RWPE1 (cell line): ENCODE measurements at regions not wholly inside any gene's neighbourhood (a gene's known extent, or its start where the extent isn't known, plus 50 kb on each side); places are given as distances from the start of the nearest gene placed in this dataset.

Experiments used
- CTCF ChIA-PET: fragments of 350-600 bp; sonication (Branson Sonifier 250); formaldehyde crosslinking; extraction: SDS; loops from one replicate; lab custom pipeline; 2021; lab: Yijun Ruan, JAX
- POLR2A ChIA-PET: fragments of 400-600 bp; formaldehyde crosslinking; extraction: SDS; loops from one replicate; lab custom pipeline; 2020; ENCODE audit warnings: antibody characterized with exemption; ENCODE audit not compliant: low non-redundant PET; lab: Yijun Ruan, JAX
- DNase-seq: peaks from one replicate; pipeline ENCODE4 v3.0.0; 2012; ENCODE audit warnings: low spot score
- H3K27ac ChIP-seq: fragments of 450-650 bp; 2 replicates; pipeline ENCODE4 v1.5.1; 2017
- TF ChIP-seq, protein P1 (sequence below): fragments of 450-650 bp; conservative IDR thresholded peaks from 2 replicates; pipeline ENCODE4 v1.5.1; 2017; ENCODE audit warnings: low read depth, mild to moderate bottlenecking

- DNase-seq, result no peak
- ChIA-PET POLR2A (no interaction called here), CTCF (interaction anchor here (0.6 kb wide), 1 partner anchor 13 kb away, joined by 5 read pairs; no protein-coding TSS in a partner anchor)
- no peak overlapping the region for H3K27ac ChIP-seq
- TF ChIP-seq, protein P1, sequence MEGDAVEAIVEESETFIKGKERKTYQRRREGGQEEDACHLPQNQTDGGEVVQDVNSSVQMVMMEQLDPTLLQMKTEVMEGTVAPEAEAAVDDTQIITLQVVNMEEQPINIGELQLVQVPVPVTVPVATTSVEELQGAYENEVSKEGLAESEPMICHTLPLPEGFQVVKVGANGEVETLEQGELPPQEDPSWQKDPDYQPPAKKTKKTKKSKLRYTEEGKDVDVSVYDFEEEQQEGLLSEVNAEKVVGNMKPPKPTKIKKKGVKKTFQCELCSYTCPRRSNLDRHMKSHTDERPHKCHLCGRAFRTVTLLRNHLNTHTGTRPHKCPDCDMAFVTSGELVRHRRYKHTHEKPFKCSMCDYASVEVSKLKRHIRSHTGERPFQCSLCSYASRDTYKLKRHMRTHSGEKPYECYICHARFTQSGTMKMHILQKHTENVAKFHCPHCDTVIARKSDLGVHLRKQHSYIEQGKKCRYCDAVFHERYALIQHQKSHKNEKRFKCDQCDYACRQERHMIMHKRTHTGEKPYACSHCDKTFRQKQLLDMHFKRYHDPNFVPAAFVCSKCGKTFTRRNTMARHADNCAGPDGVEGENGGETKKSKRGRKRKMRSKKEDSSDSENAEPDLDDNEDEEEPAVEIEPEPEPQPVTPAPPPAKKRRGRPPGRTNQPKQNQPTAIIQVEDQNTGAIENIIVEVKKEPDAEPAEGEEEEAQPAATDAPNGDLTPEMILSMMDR, result no peak
Observed at GRCh38 chr2:16127276-16127940, 187.1 kb downstream of the MYCN start.

DNA sequence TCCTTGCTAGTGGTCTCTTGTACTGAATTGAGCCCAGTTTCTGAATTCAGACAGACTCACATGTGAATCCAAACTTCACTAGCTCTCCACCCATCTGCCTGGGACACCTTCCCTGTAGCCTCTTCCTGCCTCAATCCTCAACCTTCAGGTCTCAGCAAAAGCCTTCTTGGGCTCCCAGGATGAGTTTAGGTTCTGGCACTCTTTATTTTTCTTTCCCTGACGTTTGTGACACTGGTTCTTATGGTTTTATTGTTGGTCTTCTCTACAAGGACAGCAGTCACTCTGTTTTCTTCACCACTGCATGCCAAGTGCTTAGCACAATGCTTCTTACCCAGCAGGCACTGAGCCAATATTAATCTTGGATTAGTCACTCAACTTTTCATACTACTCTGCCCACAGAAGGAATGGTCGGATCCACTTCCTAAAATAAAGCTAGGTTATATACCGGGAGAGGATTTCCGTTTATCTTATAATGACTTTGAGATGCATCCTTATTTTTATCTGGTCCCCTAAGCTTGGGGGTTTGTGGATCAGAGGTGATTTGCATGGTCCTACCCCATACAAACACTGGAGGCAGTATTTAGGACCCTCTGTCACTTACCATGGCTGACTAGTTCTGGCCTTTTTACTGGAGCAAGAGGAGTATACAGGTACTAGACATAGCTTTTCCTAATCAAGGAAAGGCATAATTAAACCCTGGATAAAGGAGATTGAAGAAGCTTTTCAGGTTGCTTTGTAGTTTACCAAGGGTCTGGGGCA lies 186.3 kb downstream of the MYCN start:
- DNase-seq, result no peak
- H3K27ac ChIP-seq, result no peak overlapping the region
- TF ChIP-seq, protein P1, result no peak
- POLR2A ChIA-PET, result no interaction called here
- CTCF ChIA-PET, result interaction anchor here (0.6 kb wide), 1 partner anchor 12 kb away, joined by 5 read pairs; no protein-coding TSS in a partner anchor

GRCh38 chr2:16125614-16126516 lies 185.5 kb downstream of the MYCN start:
- ChIA-PET CTCF (no interaction called here), POLR2A (no interaction called here)
- DNase-seq, result no peak
- H3K27ac ChIP-seq, result no peak overlapping the region
- TF ChIP-seq, protein P1, result no peak

DNA sequence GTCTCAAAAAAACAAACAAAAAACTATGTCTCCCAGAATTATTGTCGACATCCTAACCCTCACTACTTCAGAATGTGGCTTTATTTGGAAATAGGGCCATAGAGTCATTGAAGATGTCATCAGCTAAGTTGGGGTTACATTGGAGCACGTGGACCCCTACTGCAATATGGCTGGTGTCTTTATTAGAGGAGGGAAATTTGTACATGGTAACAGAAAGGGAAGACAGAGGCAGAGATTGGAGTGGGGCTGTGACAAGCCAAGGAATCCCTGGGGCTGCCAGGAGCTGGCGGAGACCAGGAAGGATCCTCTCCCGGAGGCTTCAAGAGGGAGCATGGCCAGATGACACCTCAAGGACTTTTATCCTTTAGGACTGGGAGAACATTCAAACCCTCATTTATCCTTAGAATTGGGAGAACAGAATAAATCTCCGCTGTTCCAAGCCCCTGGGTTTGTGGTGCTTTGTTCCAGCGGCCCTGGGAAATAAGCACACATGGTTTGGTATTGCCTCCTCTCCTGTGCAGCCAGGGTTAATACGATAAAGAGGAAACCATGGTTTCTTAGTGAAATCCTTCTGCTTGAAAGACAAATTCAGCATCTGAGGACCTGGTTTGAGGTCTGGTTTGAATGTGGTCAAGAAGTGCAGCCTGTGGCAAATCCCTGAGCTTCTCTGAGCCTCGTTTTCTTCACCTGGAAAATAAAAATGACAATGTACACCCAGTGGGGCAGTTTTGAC lies 184.7 kb downstream of the MYCN start:
- DNase-seq, result no peak
- CTCF ChIA-PET, result no interaction called here
- no peak overlapping the region for H3K27ac ChIP-seq
- POLR2A ChIA-PET, result no interaction called here
- TF ChIP-seq, protein P1, result no peak

DNA sequence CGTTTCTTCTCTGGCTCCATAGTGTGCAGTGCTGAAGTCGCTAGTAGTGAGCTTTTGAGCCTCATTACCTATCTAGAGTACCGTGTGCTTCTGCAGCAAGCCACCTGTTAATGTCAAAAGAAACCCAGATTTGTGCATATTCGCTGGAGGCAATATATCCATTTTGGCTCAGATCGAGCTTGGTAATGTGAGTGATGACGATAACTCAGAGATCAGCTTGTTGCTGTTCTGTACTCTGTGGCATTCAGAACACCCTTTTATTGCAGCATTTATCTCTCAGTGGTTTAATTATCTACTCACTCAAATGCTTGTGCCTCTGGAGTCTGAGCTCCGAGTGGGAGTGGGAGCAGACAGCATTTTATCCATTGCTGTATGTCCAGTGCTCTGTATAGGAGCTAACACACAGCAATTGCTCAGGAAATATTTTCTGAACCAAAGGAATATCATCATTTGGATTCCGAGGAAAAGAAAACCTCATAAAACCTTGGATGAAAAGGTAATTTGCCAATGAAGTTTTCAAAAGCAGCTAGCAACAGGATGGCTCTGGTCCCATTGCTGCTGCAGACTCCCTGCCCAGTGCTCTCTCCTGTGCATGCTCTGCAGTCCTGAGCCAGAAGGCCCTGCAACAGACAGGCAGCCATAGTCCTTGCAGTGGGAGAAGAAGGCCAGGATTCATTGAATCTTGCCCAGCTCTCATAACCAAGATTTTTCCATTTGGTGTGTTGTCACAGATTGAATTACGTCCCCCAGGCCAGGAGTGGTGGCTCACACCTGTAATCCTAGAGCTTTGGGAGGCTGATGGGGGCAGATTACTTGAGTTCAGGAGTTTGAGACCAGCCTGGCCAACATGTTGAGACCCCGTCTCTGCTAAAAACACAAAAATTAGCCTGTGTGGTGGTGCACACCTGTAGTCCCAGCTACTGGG lies 183.8 kb downstream of the MYCN start:
- TF ChIP-seq, protein P1, result no peak
- ChIA-PET POLR2A (no interaction called here), CTCF (interaction anchor here (0.6 kb wide), 1 partner anchor 68 kb away, joined by 3 read pairs; no protein-coding TSS in a partner anchor)
- no peak overlapping the region for H3K27ac ChIP-seq
- no peak for DNase-seq
